ENCODE measurements at regions not wholly inside any gene's neighbourhood (a gene's known extent, or its start where the extent isn't known, plus 50 kb on each side); places are given as distances from the start of the nearest gene placed in this dataset.

DNA sequence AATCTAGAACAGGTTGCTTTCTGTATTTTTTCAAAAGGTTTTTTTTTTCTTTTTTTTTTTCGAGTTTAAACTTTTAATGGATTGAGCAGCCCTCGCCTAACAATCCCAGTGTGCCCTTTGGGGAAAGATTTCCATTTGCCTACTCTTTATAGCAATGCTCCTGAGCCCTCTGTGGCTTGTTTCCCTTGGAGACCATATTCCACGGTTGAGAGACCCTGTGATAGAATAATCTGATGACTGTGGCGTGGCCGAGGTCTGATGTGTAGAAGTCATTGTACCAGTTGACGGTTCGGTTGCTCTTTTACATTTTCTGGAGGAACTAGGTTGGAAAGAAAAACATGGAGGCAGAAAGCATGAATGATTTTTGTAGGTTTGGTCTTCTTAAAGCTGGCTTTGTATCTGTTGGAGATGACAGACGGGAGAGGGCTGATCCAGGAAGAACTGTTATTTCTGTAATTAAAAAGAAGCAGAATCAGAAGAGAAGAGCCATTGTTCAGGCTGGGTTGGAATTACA, 305.7 kb upstream of the NRIP1 start:
- no peak for DNase-seq (ENCODE audit: low read depth)

DNA sequence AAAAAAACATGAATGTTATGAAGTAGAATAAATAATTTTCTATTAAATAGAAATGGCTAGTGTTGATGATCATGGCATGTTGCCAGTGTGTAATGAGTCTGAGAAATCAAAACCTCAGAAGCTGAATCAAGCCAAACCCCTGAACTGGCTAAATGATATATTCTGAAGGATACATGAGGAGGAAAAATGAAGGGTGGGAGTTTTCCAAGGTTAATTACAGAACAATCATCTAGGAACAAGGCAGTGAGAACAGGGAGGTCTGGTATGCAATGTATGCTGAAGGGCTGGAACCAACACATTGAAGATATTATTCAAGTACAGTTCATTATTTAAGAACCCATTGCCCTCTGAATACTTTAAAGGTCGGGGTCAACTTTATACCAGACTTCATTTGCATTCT, 309.1 kb upstream of the NRIP1 start:
- DNase-seq (ENCODE audit: low read depth), result no peak

DNA sequence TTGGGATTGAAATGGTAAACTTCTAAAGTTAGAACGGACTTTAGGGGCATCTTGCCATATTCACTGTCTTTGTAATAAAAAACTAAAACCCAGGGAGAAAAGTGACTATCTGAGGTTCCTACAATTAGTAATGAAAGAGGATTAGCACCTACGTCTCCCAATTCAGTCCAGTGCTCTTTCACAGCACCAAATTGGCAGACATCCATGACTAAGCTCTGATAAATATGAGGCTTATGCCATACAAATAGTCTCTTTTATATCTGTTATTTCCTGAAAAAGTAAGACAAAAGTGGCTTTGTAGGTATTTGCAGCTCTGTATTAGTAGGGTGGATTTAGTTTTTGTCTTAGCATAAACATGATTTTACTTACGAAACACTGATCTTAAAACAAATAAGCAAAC, 315.0 kb upstream of the NRIP1 start:
- DNase-seq (ENCODE audit: low read depth), result no peak

DNA sequence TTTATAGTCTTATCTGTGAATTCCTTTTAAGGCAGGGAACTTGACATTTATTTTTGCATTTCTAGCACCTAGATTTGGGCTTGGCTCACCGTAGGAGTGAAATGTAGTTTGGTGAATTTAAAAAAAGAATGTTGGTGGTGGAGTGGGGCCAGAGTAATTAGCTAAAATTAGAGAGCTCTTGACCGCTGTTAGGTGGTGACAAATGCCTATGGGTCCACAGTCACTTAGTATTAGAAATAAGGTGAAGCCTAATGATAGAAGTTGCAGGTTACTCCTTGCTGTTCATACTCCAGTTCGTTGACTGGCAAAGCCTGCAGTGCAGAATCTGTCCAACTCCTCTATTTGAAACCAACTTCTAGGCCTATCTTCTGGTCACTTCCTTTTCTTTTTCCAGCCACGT, 318.8 kb upstream of the NRIP1 start:
- no peak for DNase-seq (ENCODE audit: low read depth)

GRCh38 chr21:15390049-15390448, 325.2 kb upstream of the NRIP1 start:
- DNase-seq (ENCODE audit: low read depth), result no peak

DNA sequence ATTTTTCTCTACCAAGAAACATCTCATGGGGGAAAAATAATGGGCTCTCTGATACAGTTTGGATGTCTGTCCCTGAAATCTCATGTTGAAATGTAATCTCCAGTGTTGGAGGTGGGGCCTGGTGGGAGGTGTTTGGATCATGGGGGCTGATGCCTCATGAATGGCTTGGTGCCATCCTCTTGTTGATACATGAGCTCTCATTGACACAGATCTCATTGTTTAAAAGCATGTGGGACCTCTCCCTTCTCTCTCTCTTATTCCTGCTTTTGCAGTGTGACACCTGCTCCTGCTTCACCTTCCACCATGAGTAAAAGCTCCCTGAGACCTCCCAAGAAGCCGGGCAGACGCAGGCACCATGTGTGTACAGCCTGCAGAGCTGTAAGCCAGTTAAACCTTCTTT, 332.5 kb upstream of the NRIP1 start:
- no peak for DNase-seq (ENCODE audit: low read depth)

GRCh38 chr21:15400905-15401304, 328.9 kb upstream of the USP25 start:
- no peak for DNase-seq (ENCODE audit: low read depth)

DNA sequence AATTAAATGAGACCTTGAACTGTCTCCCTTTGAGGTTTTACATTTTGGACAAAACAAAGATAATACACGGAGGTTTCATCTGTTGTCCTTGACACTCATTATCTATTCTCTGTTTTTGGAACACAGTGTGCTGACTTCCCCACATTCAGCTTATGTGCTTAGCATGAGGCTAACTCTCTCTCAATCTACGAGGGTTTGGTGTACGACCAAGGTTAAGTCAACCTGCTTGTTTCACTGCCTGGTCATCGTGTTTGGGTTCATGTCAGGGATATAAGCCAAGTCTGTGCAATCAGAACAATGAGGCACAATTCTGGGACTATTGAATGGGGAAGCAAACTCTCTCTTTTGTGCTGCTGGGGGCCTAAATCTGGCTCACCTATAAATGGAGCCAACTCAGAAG, 328.5 kb upstream of the USP25 start:
- DNase-seq (ENCODE audit: low read depth), result no peak

DNA sequence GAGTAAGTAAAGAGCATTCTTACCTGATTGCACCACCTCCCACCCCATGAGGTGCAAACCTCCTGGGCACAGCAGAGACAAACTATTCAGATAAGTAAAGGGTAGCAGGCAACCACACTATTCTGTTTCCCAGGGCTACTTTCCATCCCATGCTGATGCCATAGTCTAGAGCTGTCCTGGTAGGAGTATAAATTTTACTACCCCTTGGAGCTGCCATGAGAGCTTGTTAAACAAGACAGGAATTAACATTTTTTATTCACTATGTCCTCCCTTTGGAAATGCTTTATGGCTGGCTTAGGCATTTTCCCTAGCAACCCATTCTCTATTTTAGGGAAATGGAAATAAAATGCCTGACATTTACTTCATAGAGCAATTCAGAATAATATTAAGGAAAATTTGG, 324.6 kb upstream of the USP25 start:
- DNase-seq (ENCODE audit: low read depth), result no peak

DNA sequence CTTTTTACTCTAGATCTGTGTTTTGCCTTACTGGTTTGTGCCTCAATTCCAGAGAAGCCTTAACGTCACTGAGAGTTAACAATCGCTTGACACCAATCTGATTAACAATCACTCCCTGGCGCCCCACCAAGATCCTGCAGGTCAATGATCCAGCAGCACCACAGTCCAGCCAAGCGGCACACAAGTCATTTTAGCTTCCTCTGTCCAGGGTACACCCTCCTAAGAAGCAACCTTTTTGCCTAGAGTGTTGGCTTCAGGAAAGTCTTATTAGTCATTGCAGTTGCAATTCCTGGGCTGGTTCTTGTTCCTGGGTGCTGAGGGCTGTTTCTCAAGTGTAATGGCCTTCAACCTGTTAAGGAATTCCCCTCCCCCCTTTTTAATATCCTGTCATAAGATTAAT, 323.0 kb upstream of the USP25 start:
- no peak for DNase-seq (ENCODE audit: low read depth)

DNA sequence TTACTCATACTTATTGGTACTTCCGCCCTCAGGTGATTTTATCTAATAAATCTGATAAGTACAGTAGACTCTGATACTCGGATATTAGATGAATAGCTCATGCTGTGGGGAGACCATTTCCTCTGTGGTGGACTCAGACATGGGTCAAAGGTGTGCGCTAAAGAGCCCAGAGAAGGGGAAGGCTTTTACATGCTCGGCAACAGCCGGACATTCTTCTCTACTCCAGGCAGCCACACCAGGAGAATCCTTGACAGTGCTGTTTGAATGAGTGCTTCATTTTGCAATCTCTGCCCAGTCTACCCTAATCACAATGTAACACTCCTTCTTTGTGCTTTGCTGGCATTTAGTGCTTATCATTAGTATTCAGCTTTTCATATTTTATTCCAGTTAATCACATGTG, 322.2 kb upstream of the USP25 start:
- no peak for DNase-seq (ENCODE audit: low read depth)

DNA sequence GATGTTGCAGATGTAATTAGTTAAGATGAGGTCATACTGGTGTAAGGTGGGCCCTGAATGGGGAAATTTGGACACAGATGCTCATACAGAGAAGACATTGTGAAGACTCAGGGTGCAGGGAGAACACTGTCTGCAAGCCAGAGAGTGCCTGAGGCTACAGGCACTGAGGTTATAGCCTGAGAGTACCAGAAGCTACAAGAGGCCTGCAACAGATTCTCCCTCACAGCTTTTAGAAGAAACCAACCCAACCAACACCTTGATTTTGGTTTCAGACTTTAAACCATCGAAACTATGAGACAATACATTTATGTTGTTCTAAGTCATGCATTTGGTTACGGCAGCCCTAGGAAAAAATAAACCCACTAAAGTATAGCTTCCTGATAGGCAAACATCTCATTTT, 321.7 kb upstream of the USP25 start:
- DNase-seq (ENCODE audit: low read depth), result no peak

DNA sequence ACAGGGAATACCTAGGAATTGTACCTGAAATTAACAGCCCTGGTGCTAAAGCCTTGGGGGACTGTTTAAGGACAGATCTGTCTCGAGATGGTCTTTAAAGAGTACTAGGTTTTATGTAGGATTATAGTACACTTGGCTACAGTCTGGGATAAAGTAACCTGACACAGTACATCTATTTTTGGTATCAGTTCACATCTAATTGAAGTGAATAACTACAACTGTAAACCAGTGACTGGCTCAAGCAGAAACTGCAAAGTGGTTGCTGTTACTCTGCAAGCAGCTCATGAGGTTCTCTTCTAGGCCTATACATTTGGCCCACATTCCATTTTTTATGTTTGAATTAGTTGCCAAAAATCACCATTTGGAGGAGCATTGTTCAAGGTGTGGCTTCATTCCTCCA, 320.8 kb upstream of the USP25 start:
- no peak for DNase-seq (ENCODE audit: low read depth)

DNA sequence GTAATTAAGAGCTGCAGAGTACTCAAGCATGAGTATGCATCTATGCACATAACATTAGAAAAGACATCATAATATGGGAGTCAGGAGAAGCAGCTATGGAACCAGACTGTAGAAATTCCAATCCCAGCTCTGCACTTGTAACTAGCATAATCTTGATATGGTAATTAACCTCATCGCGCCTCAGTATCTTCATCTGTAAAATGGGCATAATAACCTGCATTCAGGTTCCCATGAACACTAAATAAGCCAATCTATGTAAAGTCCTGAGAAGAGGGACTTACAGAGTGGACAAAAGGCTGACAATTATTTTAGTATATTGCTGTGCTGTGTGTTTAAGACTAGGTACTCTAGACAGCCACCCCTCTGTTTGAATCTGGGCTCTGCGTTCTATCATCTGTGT, 318.9 kb upstream of the USP25 start:
- DNase-seq (ENCODE audit: low read depth), result no peak

DNA sequence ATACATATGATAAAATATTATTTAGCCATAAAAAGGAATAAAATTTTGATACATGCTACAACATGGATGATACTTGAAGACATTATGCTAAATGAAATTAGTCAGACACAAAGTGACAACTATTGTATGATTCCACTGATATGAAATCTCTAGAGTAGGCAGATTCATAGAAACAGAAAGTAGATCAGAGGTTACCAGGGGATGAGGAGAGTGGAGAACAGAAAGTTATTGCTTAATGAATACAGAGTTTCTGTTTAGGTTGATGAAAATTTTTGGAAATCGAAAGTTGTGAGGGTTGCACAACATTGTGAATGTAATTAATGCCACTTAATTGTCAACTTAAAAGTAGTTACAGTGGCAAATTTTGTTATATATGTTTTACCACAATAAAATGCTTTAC, 315.7 kb upstream of the USP25 start:
- DNase-seq (ENCODE audit: low read depth), result no peak

DNA sequence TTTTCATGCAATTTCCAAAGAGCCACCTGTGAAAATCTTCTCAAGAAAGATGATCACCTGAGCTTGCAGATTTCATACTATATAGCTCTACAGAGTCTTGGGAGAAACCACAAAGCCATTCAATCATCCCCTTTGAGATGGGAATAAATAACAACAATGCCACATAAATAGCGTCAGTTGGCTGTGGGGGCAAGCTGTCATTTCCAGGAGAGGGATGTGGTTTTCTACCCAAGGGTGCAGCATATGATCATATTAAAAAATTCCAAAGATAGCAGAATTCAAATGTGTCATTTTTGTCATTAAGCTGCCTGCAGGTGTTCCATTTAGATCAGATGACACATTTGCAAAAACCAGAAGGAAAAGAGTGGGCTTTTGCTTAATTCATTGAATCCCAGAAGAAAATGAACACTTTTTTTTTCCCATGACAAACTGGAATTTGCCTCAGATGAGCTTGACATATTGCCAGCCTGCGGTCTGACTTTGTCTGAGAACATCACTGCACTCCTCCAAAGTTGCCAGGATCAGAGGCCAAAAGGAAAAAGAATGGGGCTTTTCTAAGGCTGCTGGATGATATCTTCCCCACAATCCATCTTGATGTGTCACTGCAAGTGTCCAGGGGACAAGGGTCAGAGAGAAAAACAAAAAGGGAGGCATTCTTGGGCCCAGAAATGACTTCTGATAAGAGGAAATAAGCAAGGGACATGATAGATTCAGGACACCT, 314.1 kb upstream of the USP25 start:
- DNase-seq (ENCODE audit: low read depth), result peak; percentile 15

- DNase-seq (ENCODE audit: low read depth), result no peak
Observed at GRCh38 chr21:15421441-15421881, 308.3 kb upstream of the USP25 start.

GRCh38 chr21:15421947-15422346, 307.8 kb upstream of the USP25 start:
- no peak for DNase-seq (ENCODE audit: low read depth)

- peak; percentile 15 for DNase-seq (ENCODE audit: low read depth)
Observed at GRCh38 chr21:15422783-15423182, 307.0 kb upstream of the USP25 start.

- no peak for DNase-seq (ENCODE audit: low read depth)
Observed at GRCh38 chr21:15423676-15424445, 305.9 kb upstream of the USP25 start.

GRCh38 chr21:15425049-15425448, 304.7 kb upstream of the USP25 start:
- DNase-seq (ENCODE audit: low read depth), result no peak

GRCh38 chr21:15430023-15430422, 299.8 kb upstream of the USP25 start:
- peak; percentile 12 for DNase-seq (ENCODE audit: low read depth)

- peak; percentile 12 for DNase-seq (ENCODE audit: low read depth)
Observed at GRCh38 chr21:15430577-15430976, 299.2 kb upstream of the USP25 start.

GRCh38 chr21:15431053-15431452, 298.7 kb upstream of the USP25 start:
- no peak for DNase-seq (ENCODE audit: low read depth)
